C4-2B (cell line): ENCODE measurements at regions not wholly inside any gene's neighbourhood (a gene's known extent, or its start where the extent isn't known, plus 50 kb on each side); places are given as distances from the start of the nearest gene placed in this dataset.

ENCODE experiments used
- H3K27ac ChIP-seq: fragments of 450-650 bp; 2 replicates; pipeline ENCODE4 v1.5.1; 2017
- CTCF ChIP-seq: fragments of 450-650 bp; conservative IDR thresholded peaks from 2 replicates; pipeline ENCODE4 v1.5.1; 2017; ENCODE audit warnings: mild to moderate bottlenecking
- ZFX ChIP-seq: fragments of 450-650 bp; IDR thresholded peaks from 2 replicates; pipeline ENCODE4 v1.6.1; 2017

GRCh38 chr6:104548297-104548696 is 311.4 kb downstream of the HACE1 start:
- H3K27ac ChIP-seq = no peak overlapping the region
- TF ChIP-seq ZFX = no peak
- TF ChIP-seq CTCF = no peak

GRCh38 chr6:104541411-104541810 is 318.3 kb downstream of the HACE1 start:
- no peak overlapping the region for H3K27ac ChIP-seq
- TF ChIP-seq CTCF = no peak
- no peak for TF ChIP-seq ZFX

GRCh38 chr6:104540743-104541142 is 319.0 kb downstream of the HACE1 start:
- TF ChIP-seq CTCF (no peak), ZFX (no peak)
- H3K27ac ChIP-seq = no peak overlapping the region

- TF ChIP-seq ZFX (no peak), CTCF (no peak)
- no peak overlapping the region for H3K27ac ChIP-seq
Observed at GRCh38 chr6:104539173-104539572, 320.5 kb downstream of the HACE1 start.

GRCh38 chr6:104537872-104538271 is 321.8 kb downstream of the HACE1 start:
- no peak overlapping the region for H3K27ac ChIP-seq
- TF ChIP-seq CTCF = no peak
- TF ChIP-seq ZFX = no peak

- no peak for TF ChIP-seq CTCF
- TF ChIP-seq ZFX = no peak
- no peak overlapping the region for H3K27ac ChIP-seq
Observed at GRCh38 chr6:104537180-104537579, 322.5 kb downstream of the HACE1 start.

GRCh38 chr6:104532462-104532861 is 327.3 kb downstream of the HACE1 start:
- H3K27ac ChIP-seq = no peak overlapping the region
- TF ChIP-seq ZFX (no peak), CTCF (no peak)
